Caco-2 (cell line): ENCODE measurements at regions not wholly inside any gene's neighbourhood (a gene's known extent, or its start where the extent isn't known, plus 50 kb on each side); places are given as distances from the start of the nearest gene placed in this dataset.

Source experiments
- BruUV-seq: library from RNA; stranded (reverse); fragments of 400-500 nt; replicated peaks from 2 replicates; lab custom pipeline; 2021; lab: Mats Ljungman, UMichigan
- CTCF ChIA-PET: fragments of 300-600 bp; sonication (Branson Sonifier 250); formaldehyde crosslinking; loops from one replicate; lab custom pipeline; 2022; ENCODE audit warnings: antibody characterized with exemption; lab: Charles Lee
- POLR2A ChIA-PET: fragments of 300-600 bp; sonication (Branson Sonifier 250); formaldehyde crosslinking; loops from one replicate; lab custom pipeline; 2022; ENCODE audit warnings: antibody characterized with exemption; lab: Charles Lee
- DNase-seq, 2 experiments: peaks; one replicate each; pipeline versions ENCODE4 v3.0.0 to v3.0.0-alpha.2; 2020 to 2022
- H3K27me3 ChIP-seq: replicated peaks from 2 replicates; pipeline ENCODE4 v1.6.0; 2011; ENCODE audit warnings: low read length; ENCODE audit not compliant: control insufficient read depth, insufficient read depth
- H3K36me3 ChIP-seq: 2 replicates; pipeline ENCODE4 v1.5.1; 2011; ENCODE audit warnings: low read length; ENCODE audit not compliant: control insufficient read depth, insufficient read depth
- H3K4me1 ChIP-seq: fragments of 250-450 bp; sonication (Bioruptor Pico); 2 replicates; pipeline ENCODE4 v1.5.1; 2020; ENCODE audit warnings: mild to moderate bottlenecking
- H3K4me3 ChIP-seq: 2 replicates; pipeline ENCODE4 v1.5.1; 2011; ENCODE audit warnings: low read depth, mild to moderate bottlenecking, control low read depth, low read length
- H3K9me3 ChIP-seq: fragments of 250-450 bp; sonication (Bioruptor Pico); 2 replicates; pipeline ENCODE4 v1.5.1; 2020; ENCODE audit warnings: mild to moderate bottlenecking, moderate library complexity
- H3K27ac Mint-ChIP-seq: one replicate; pipeline ENCODE4 v1.8.0; 2022; ENCODE audit warnings: mixed read lengths; ENCODE audit not compliant: unreplicated experiment
- H3K27me3 Mint-ChIP-seq: one replicate; pipeline ENCODE4 v1.8.0; 2022; ENCODE audit warnings: mixed read lengths; ENCODE audit not compliant: insufficient read depth, unreplicated experiment
- H3K36me3 Mint-ChIP-seq: one replicate; pipeline ENCODE4 v1.8.0; 2022; ENCODE audit warnings: mild to moderate bottlenecking, mixed read lengths; ENCODE audit not compliant: insufficient read depth, unreplicated experiment
- H3K4me1 Mint-ChIP-seq: one replicate; pipeline ENCODE4 v1.8.0; 2022; ENCODE audit warnings: low read depth, mixed read lengths; ENCODE audit not compliant: unreplicated experiment
- H3K4me3 Mint-ChIP-seq: one replicate; pipeline ENCODE4 v1.8.0; 2022; ENCODE audit warnings: mild to moderate bottlenecking, moderate library complexity, mixed read lengths; ENCODE audit not compliant: unreplicated experiment
- H3K9me3 Mint-ChIP-seq: one replicate; pipeline ENCODE4 v1.8.0; 2022; ENCODE audit warnings: mixed read lengths; ENCODE audit not compliant: unreplicated experiment
- CTCF ChIP-seq, 2 experiments: fragments of 200-600 bp in 1 of 2; IDR thresholded peaks; 1 replicate in 1 of 2; 2 replicates in 1 of 2; pipeline versions ENCODE4 v1.5.1 to v1.8.0; 2011 to 2022; ENCODE audit warnings: antibody characterized with exemption in 1 of 2, control low read depth in 1 of 2, inconsistent platforms in 1 of 2, low read depth in 1 of 2, low read length in 1 of 2, mild to moderate bottlenecking in 1 of 2, moderate library complexity in 1 of 2; ENCODE audit not compliant: insufficient read depth in 1 of 2, severe bottlenecking in 1 of 2, unreplicated experiment in 1 of 2
- intact Hi-C: fragments of 100-400 bp; cut with micrococcal nuclease; formaldehyde crosslinking; loops from one replicate; pipeline ENCODE4 v1.10.0; 2022; ENCODE audit not compliant: unreplicated experiment

DNA sequence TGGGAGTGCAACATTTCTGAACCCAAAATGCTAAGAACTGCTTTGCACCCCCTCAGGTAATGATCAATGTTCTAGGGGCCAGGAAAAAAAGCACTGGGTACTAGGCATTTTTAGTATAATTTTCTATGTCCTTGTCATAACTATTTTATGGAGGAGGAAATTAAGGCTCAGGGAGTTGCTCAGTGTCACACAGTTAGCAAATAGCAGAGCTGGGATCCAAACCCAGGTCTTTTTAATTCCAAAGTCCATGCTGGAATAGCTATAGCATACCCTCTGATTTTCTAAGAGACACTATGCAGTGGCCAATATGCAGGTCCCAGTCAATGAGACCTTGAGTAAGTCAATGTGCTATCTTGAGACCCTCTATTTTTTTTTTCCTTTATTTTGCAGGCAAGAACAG, 394.5 kb upstream of the USP24 start:
- intact Hi-C loops, result no loop called here
- H3K27me3 ChIP-seq, result no peaks in the 10 kb centered on the region
- Mint-ChIP-seq H3K4me3 (no peak overlapping the region), H3K9me3 (no peaks in the 10 kb centered on the region), H3K27ac (no peak overlapping the region), H3K36me3 (no peaks in the 10 kb centered on the region), H3K27me3 (no peaks in the 10 kb centered on the region), H3K4me1 (no peaks in the 10 kb centered on the region)
- ChIA-PET POLR2A (no interaction called here), CTCF (no interaction called here)
- no TSS peak for BruUV-seq
- H3K4me3 ChIP-seq, result no peak overlapping the region
- no peaks in the 10 kb centered on the region for H3K36me3 ChIP-seq
- no peak for DNase-seq
- no peaks in the 10 kb centered on the region for H3K4me1 ChIP-seq
- no peak for TF ChIP-seq CTCF (IDR thresholded peaks at IDR 0.05; ENCODE audit: insufficient read depth in 1 of 2, low read depth in 1 of 2, low read length in 1 of 2, severe bottlenecking in 1 of 2, unreplicated experiment in 1 of 2)
- H3K9me3 ChIP-seq, result no peaks in the 10 kb centered on the region

DNA sequence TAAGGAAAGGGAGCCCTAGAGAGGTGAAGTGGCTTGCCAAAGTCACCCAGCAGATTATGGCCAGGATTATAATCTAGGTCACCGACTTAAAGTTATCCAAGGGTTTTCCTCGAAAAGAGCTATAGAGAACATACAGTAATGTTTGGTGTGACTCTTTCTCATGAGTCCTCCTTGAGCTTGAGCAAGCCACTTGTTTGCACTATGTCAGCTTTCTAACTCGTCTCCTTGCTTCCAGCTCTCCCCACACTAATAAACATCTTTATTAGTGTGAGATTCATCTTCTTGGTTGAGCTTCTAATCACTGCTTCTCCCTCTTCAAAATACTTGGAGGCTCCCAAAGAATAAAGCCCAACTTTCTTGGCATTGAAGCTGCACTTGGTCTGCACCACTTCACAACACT, 390.0 kb upstream of the USP24 start:
- no TSS peak for BruUV-seq
- no peaks in the 10 kb centered on the region for H3K27me3 ChIP-seq
- no peaks in the 10 kb centered on the region for H3K36me3 ChIP-seq
- TF ChIP-seq CTCF (IDR thresholded peaks at IDR 0.05; ENCODE audit: insufficient read depth in 1 of 2, low read depth in 1 of 2, low read length in 1 of 2, severe bottlenecking in 1 of 2, unreplicated experiment in 1 of 2), result no peak
- ChIA-PET POLR2A (no interaction called here), CTCF (no interaction called here)
- H3K4me3 ChIP-seq, result no peak overlapping the region
- H3K4me3 Mint-ChIP-seq, result no peak overlapping the region
- no peak overlapping the region for H3K27ac Mint-ChIP-seq
- no peak for DNase-seq
- intact Hi-C loops, result no loop called here
- H3K4me1 ChIP-seq, result no peaks in the 10 kb centered on the region; the same call in 1 of the 2 replicates
- no peaks in the 10 kb centered on the region for H3K9me3 Mint-ChIP-seq
- no peaks in the 10 kb centered on the region for H3K9me3 ChIP-seq
- H3K27me3 Mint-ChIP-seq, result no peaks in the 10 kb centered on the region
- no peaks in the 10 kb centered on the region for H3K36me3 Mint-ChIP-seq
- no peaks in the 10 kb centered on the region for H3K4me1 Mint-ChIP-seq

DNA sequence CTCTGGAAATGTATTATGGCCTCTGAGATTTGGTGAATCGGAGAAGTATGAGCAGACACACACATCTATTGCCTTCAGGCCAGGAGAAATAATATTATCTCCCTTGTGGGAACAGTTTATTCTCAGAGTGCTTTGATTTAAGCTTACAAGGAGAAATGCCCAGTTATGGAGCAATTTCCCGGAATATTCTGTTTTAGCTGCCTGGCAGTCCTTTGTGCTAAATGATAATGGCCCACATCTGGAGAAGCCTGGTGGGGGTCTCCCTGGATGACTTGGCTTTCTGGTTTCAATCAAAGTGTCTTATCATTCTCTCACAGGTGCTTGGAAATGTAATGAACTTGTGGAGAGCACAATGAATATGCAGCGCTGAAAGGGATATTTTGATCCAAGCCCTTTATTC, 389.6 kb upstream of the USP24 start:
- no peak for DNase-seq
- Histone ChIP-seq H3K27me3 (no peaks in the 10 kb centered on the region), H3K36me3 (no peaks in the 10 kb centered on the region), H3K4me3 (no peak overlapping the region), H3K4me1 (no peaks in the 10 kb centered on the region; the same call in 1 of the 2 replicates), H3K9me3 (no peaks in the 10 kb centered on the region)
- Mint-ChIP-seq H3K4me3 (no peak overlapping the region), H3K27ac (no peak overlapping the region), H3K9me3 (no peaks in the 10 kb centered on the region), H3K36me3 (no peaks in the 10 kb centered on the region), H3K4me1 (no peaks in the 10 kb centered on the region), H3K27me3 (no peaks in the 10 kb centered on the region)
- intact Hi-C loops, result no loop called here
- POLR2A ChIA-PET, result no interaction called here
- BruUV-seq, result no TSS peak
- no peak for TF ChIP-seq CTCF (IDR thresholded peaks at IDR 0.05; ENCODE audit: insufficient read depth in 1 of 2, low read depth in 1 of 2, low read length in 1 of 2, severe bottlenecking in 1 of 2, unreplicated experiment in 1 of 2)
- CTCF ChIA-PET, result no interaction called here
